Activated CD8-positive, alpha-beta T cell treated with anti-CD3 and anti-CD28 coated beads for 36 hours (primary cell): ENCODE measurements at regions not wholly inside any gene's neighbourhood (a gene's known extent, or its start where the extent isn't known, plus 50 kb on each side); places are given as distances from the start of the nearest gene placed in this dataset.

Experiments
- ATAC-seq: fragments of 200-7000 bp; cut with Tn5 transposase; one replicate; pipeline ENCODE4 v1.10.0; 2021; ENCODE audit warnings: mild to moderate bottlenecking, moderate library complexity
- CTCF ChIA-PET: fragments of 350-600 bp; sonication (Branson Sonifier 250); formaldehyde crosslinking; loops from one replicate; lab custom pipeline; 2021; ENCODE audit warnings: antibody characterized with exemption; lab: Charles Lee
- POLR2A ChIA-PET: fragments of 350-600 bp; sonication (Branson Sonifier 250); formaldehyde crosslinking; loops from one replicate; lab custom pipeline; 2021; ENCODE audit warnings: antibody characterized with exemption; lab: Charles Lee
- DNase-seq: peaks from one replicate; pipeline ENCODE4 v3.0.0-alpha.2; 2020
- H3K27ac Mint-ChIP-seq: one replicate; pipeline ENCODE4 v1.8.0; 2021; ENCODE audit warnings: mild to moderate bottlenecking, mixed read lengths
- H3K27me3 Mint-ChIP-seq: one replicate; pipeline ENCODE4 v1.8.0; 2021; ENCODE audit warnings: mixed read lengths
- H3K36me3 Mint-ChIP-seq: one replicate; pipeline ENCODE4 v1.8.0; 2021; ENCODE audit warnings: low read depth, mixed read lengths
- H3K4me1 Mint-ChIP-seq: one replicate; pipeline ENCODE4 v1.8.0; 2021; ENCODE audit warnings: low read depth, mixed read lengths
- H3K4me3 Mint-ChIP-seq: one replicate; pipeline ENCODE4 v1.8.0; 2021; ENCODE audit warnings: mild to moderate bottlenecking, moderate library complexity, mixed read lengths
- H3K9me3 Mint-ChIP-seq: one replicate; pipeline ENCODE4 v1.8.0; 2021; ENCODE audit warnings: mixed read lengths
- CTCF ChIP-seq: fragments of 200-600 bp; IDR thresholded peaks from one replicate; pipeline ENCODE4 v1.8.0; 2022; ENCODE audit warnings: antibody characterized with exemption, mild to moderate bottlenecking
- intact Hi-C: fragments of 100-400 bp; cut with micrococcal nuclease; formaldehyde crosslinking; loops from one replicate; pipeline ENCODE4 v1.10.0; 2022

- Mint-ChIP-seq H3K27ac (no peak overlapping the region), H3K9me3 (peaks cover 13% of the 10 kb centered on the region), H3K4me1 (no peaks in the 10 kb centered on the region), H3K4me3 (no peak overlapping the region), H3K36me3 (no peaks in the 10 kb centered on the region), H3K27me3 (peaks cover 10% of the 10 kb centered on the region)
- DNase-seq (no peak), ATAC-seq (no peak)
- TF ChIP-seq CTCF: no peak
- CTCF ChIA-PET: interaction anchor here (1.4 kb wide), 1 partner anchor 14 kb away, joined by 4 read pairs; no protein-coding TSS in a partner anchor
- POLR2A ChIA-PET: no interaction called here
- intact Hi-C loops: no loop called here
Measured at GRCh38 chr15:66917904-66918448, 147.4 kb upstream of the SMAD3 start.

GRCh38 chr15:66919421-66919820 lies 146.0 kb upstream of the SMAD3 start:
- Mint-ChIP-seq H3K27ac (no peak overlapping the region), H3K4me1 (peaks cover 3% of the 10 kb centered on the region), H3K4me3 (no peak overlapping the region), H3K9me3 (peaks cover 13% of the 10 kb centered on the region), H3K27me3 (peaks cover 18% of the 10 kb centered on the region), H3K36me3 (no peaks in the 10 kb centered on the region)
- ATAC-seq (no peak), DNase-seq (no peak)
- no peak for TF ChIP-seq CTCF
- POLR2A ChIA-PET: no interaction called here
- intact Hi-C loops: no loop called here
- CTCF ChIA-PET: interaction anchor here (0.8 to 1.9 kb wide), 4 partner anchors 22 to 68 kb away, joined by 3 to 4 read pairs (median 4); no protein-coding TSS in a partner anchor

- no peaks in the 10 kb centered on the region for H3K36me3 Mint-ChIP-seq
- ChIA-PET CTCF (interaction anchor here (0.6 to 2.3 kb wide), 6 partner anchors 13 to 383 kb away, joined by 3 to 10 read pairs (median 4); no protein-coding TSS in a partner anchor), POLR2A (interaction anchor here (0.6 kb wide), 1 partner anchor 1154 kb away, joined by 3 read pairs; no protein-coding TSS in a partner anchor)
- no peak overlapping the region for H3K4me3 Mint-ChIP-seq
- H3K9me3 Mint-ChIP-seq: peaks cover 13% of the 10 kb centered on the region
- ATAC-seq (no peak), DNase-seq (no peak)
- H3K4me1 Mint-ChIP-seq: peaks cover 3% of the 10 kb centered on the region
- TF ChIP-seq CTCF: no peak
- H3K27me3 Mint-ChIP-seq: peaks cover 13% of the 10 kb centered on the region
- intact Hi-C loops: no loop called here
- H3K27ac Mint-ChIP-seq: no peak overlapping the region
Measured at GRCh38 chr15:66921319-66921915, 144.0 kb upstream of the SMAD3 start.

- ChIA-PET CTCF (interaction anchor here (1.2 to 2.3 kb wide), 5 partner anchors 10 to 24 kb away, joined by 3 to 10 read pairs (median 4); no protein-coding TSS in a partner anchor), POLR2A (no interaction called here)
- H3K27me3 Mint-ChIP-seq: peaks cover 13% of the 10 kb centered on the region
- H3K9me3 Mint-ChIP-seq: peaks cover 6% of the 10 kb centered on the region
- no peak overlapping the region for H3K4me3 Mint-ChIP-seq
- no peak for TF ChIP-seq CTCF
- H3K36me3 Mint-ChIP-seq: no peaks in the 10 kb centered on the region
- intact Hi-C loops: no loop called here
- H3K27ac Mint-ChIP-seq: no peak overlapping the region
- DNase-seq (no peak), ATAC-seq (no peak)
- H3K4me1 Mint-ChIP-seq: peaks cover 3% of the 10 kb centered on the region
Measured at GRCh38 chr15:66922608-66923007, 142.8 kb upstream of the SMAD3 start.

GRCh38 chr15:66923438-66923881 lies 141.9 kb upstream of the SMAD3 start:
- peak; percentile 74 for TF ChIP-seq CTCF
- peaks cover 14% of the 10 kb centered on the region for H3K27me3 Mint-ChIP-seq

More at GRCh38 chr15:66923438-66923881, 141.9 kb upstream of the SMAD3 start:
- Mint-ChIP-seq H3K4me1 (peaks cover 3% of the 10 kb centered on the region), H3K9me3 (no peaks in the 10 kb centered on the region), H3K27ac (no peak overlapping the region), H3K4me3 (no peak overlapping the region), H3K36me3 (no peaks in the 10 kb centered on the region)
- CTCF ChIA-PET: interaction anchor here (1.2 to 2.3 kb wide), 3 partner anchors 11 to 23 kb away, joined by 3 to 10 read pairs (median 4); no protein-coding TSS in a partner anchor
- POLR2A ChIA-PET: no interaction called here
- peak; percentile 89 for ATAC-seq
- intact Hi-C loops: no loop called here
- DNase-seq: peak; percentile 68
